GM12878 (cell line): ENCODE measurements at regions not wholly inside any gene's neighbourhood (a gene's known extent, or its start where the extent isn't known, plus 50 kb on each side); places are given as distances from the start of the nearest gene placed in this dataset.

Experiments used
- ATF7 ChIP-seq: fragments of 450-650 bp; IDR thresholded peaks from 2 replicates; pipeline ENCODE4 v1.6.1; 2016; ENCODE audit warnings: low read depth, mild to moderate bottlenecking
- CBX5 ChIP-seq: sonication (generic); IDR thresholded peaks from 2 replicates; pipeline ENCODE4 v1.6.1; 2016; ENCODE audit warnings: low read depth, moderate library complexity, mild to moderate bottlenecking, inconsistent platforms
- MXI1 ChIP-seq: fragments of 150-350 bp; IDR thresholded peaks from 2 replicates; pipeline ENCODE4 v1.6.1; 2011; ENCODE audit warnings: low read depth, mild to moderate bottlenecking, inconsistent platforms, low read length, improper control_type of control experiment
- POLR2A ChIP-seq: IDR thresholded peaks from 2 replicates; pipeline ENCODE4 v1.6.1; 2011; ENCODE audit warnings: low read depth, mild to moderate bottlenecking, low read length
- POLR2AphosphoS5 ChIP-seq: IDR thresholded peaks from 2 replicates; pipeline ENCODE4 v1.6.1; 2011; ENCODE audit warnings: mild to moderate bottlenecking, low read length, inconsistent platforms
- SMC3 ChIP-seq: IDR thresholded peaks from 2 replicates; pipeline ENCODE4 v1.6.1; 2011; ENCODE audit warnings: low read length, improper control_type of control experiment, borderline replicate concordance
- TF ChIP-seq, protein P1 (sequence below): IDR thresholded peaks from 2 replicates; pipeline ENCODE4 v1.6.1; 2012; ENCODE audit warnings: low read depth, low read length, improper control_type of control experiment

DNA sequence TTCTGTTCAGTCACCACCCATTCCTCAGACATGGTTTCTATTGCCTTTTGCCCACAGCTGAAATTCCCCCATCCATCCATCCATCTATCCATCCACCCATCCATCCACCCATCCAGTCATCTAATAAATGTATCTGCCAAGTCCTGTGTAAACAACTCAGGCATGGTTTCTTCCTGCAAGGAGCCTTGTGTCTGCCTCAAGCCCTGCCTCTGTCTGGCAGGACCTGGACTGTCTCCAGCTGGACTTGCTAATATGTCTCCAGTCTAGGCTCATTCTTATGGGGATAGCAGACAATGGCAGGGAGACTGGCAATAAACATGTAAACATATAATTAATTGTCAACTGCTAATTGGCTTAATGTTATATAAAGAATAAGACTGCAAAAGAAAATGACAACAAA lies 64.7 kb upstream of the AMPD3 start:
- TF ChIP-seq SMC3: no peak
- TF ChIP-seq MXI1: no peak
- TF ChIP-seq ATF7: no peak
- no peak for TF ChIP-seq POLR2A
- TF ChIP-seq, protein P1, sequence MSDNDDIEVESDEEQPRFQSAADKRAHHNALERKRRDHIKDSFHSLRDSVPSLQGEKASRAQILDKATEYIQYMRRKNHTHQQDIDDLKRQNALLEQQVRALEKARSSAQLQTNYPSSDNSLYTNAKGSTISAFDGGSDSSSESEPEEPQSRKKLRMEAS: no peak
- TF ChIP-seq POLR2AphosphoS5: no peak
- no peak for TF ChIP-seq CBX5
